ENCODE measurements at regions not wholly inside any gene's neighbourhood (a gene's known extent, or its start where the extent isn't known, plus 50 kb on each side); places are given as distances from the start of the nearest gene placed in this dataset.

DNA sequence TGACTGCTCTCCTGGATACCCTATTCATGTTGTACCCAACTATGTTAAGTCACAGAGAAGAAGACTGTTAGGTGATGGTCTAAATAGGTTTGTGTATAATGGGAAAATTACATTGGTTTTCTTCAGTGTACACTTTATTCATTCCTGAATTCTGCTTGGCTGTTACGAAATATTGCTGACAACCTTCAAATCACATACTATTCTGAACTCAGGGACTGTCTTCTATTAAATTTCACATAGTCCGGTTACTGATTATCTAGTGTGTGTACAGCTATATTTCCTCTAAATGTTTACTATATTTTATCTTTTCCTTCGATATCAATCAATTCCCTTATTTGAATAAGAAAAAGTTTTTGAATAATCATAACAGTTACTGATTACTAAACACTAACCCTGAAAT is 1090.3 kb upstream of the CITED2 start:
- Histone ChIP-seq H2AFZ (ENCODE audit: low read length) (no peak overlapping the region), H3K79me2 (ENCODE audit: insufficient read depth, low read length) (no peaks in the 10 kb centered on the region), H3F3A (ENCODE audit: insufficient read depth, low read length) (no peaks in the 10 kb centered on the region), H3K27ac (ENCODE audit: low read depth, low read length, poor library complexity, severe bottlenecking) (no peak overlapping the region), H3K27me3 (ENCODE audit: insufficient read depth, low read length) (no peaks in the 10 kb centered on the region), H3K36me3 (ENCODE audit: insufficient read depth, low read length) (no peaks in the 10 kb centered on the region), H3K9me2 (ENCODE audit: low read depth, low read length) (no peaks in the 10 kb centered on the region), H4K20me1 (ENCODE audit: insufficient read depth, low read length) (no peaks in the 10 kb centered on the region), H3K4me1 (ENCODE audit: insufficient read depth, low read length, severe bottlenecking) (no peaks in the 10 kb centered on the region), H3K4me2 (ENCODE audit: low read length) (no peak overlapping the region), H3K9ac (ENCODE audit: low read length) (no peak overlapping the region), H3K4me3 (ENCODE audit: low read depth, low read length, poor library complexity, severe bottlenecking) (no peak overlapping the region), H3K9me3 (ENCODE audit: low read length) (no peaks in the 10 kb centered on the region; the same call in 1 of the 2 replicates)
- TF ChIP-seq, protein P1, sequence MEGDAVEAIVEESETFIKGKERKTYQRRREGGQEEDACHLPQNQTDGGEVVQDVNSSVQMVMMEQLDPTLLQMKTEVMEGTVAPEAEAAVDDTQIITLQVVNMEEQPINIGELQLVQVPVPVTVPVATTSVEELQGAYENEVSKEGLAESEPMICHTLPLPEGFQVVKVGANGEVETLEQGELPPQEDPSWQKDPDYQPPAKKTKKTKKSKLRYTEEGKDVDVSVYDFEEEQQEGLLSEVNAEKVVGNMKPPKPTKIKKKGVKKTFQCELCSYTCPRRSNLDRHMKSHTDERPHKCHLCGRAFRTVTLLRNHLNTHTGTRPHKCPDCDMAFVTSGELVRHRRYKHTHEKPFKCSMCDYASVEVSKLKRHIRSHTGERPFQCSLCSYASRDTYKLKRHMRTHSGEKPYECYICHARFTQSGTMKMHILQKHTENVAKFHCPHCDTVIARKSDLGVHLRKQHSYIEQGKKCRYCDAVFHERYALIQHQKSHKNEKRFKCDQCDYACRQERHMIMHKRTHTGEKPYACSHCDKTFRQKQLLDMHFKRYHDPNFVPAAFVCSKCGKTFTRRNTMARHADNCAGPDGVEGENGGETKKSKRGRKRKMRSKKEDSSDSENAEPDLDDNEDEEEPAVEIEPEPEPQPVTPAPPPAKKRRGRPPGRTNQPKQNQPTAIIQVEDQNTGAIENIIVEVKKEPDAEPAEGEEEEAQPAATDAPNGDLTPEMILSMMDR (IDR thresholded peaks at IDR 0.05; ENCODE audit: low read length) = no peak
- no peak for TF ChIP-seq EZH2 (IDR thresholded peaks at IDR 0.05; ENCODE audit: borderline replicate concordance, low read length)

DNA sequence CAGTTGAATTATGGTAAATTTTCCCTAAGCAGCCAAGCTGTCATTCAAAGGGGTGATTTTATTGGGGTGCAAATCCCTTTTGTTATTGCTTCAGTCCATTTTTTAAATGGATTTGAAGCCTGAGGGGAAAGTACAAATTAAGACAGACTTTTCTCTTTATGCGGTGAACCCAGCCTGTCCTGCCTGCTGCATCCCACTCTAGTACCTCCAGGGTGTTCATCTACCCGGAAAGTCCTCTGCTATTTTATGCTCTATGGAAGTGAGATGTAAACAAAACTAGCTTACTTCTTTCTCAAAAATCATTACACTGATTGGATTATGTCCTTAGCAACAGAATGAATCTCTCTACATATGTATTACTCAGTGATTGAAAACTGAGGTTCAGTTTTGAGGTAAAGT is 1088.9 kb upstream of the CITED2 start:
- Histone ChIP-seq H3K4me2 (ENCODE audit: low read length) (no peak overlapping the region), H3K36me3 (ENCODE audit: insufficient read depth, low read length) (no peaks in the 10 kb centered on the region), H3K27me3 (ENCODE audit: insufficient read depth, low read length) (no peaks in the 10 kb centered on the region), H3K79me2 (ENCODE audit: insufficient read depth, low read length) (no peaks in the 10 kb centered on the region), H3F3A (ENCODE audit: insufficient read depth, low read length) (no peaks in the 10 kb centered on the region), H3K27ac (ENCODE audit: low read depth, low read length, poor library complexity, severe bottlenecking) (no peak overlapping the region), H3K9ac (ENCODE audit: low read length) (no peak overlapping the region), H3K4me1 (ENCODE audit: insufficient read depth, low read length, severe bottlenecking) (no peaks in the 10 kb centered on the region), H3K9me2 (ENCODE audit: low read depth, low read length) (no peaks in the 10 kb centered on the region), H2AFZ (ENCODE audit: low read length) (no peak overlapping the region), H4K20me1 (ENCODE audit: insufficient read depth, low read length) (no peaks in the 10 kb centered on the region), H3K9me3 (ENCODE audit: low read length) (no peaks in the 10 kb centered on the region; the same call in 1 of the 2 replicates), H3K4me3 (ENCODE audit: low read depth, low read length, poor library complexity, severe bottlenecking) (no peak overlapping the region)
- no peak for TF ChIP-seq EZH2 (IDR thresholded peaks at IDR 0.05; ENCODE audit: borderline replicate concordance, low read length)
- TF ChIP-seq, protein P1 (IDR thresholded peaks at IDR 0.05; ENCODE audit: low read length) = no peak

DNA sequence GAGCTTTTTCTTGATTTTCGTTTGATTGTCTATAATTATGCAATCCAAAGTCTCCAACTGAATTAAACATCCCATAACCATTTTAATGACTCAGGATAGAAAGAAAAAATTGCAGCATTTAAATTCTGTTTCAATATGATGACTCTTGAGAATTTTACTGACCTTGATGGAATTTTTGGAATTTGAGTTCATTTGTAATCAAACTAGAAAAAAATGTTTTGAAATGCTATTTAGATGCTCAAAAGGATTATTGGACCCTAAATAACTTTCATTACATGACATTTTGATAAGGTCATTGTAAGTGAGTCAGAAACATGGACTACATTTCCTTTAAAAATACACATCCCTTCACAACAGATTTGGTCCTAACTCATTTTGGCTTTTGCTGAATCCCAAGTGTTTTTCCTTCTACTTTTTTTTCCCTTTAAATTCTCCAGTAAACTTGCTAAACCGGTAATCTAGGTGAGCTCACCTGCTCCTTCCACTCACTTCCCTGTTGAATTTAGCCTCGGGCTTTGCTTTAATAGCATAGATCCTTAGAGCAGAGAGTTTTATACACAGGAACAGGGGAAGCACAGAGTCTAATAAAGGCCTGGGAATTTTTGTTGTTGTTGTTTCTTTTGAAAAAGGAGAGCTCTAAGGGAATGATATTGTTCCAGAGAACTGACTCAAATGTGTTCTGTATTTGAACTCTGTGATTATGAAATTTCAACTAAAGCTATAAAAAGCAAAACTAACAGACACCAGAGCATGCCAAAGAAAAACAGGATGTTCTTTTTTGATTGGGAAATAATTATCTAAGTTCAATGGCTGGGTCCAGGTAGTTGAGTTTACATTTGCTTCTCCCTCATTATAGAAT is 1088.2 kb upstream of the CITED2 start:
- Histone ChIP-seq H3K79me2 (ENCODE audit: insufficient read depth, low read length) (no peaks in the 10 kb centered on the region), H3K9me2 (ENCODE audit: low read depth, low read length) (no peaks in the 10 kb centered on the region), H3K27ac (ENCODE audit: low read depth, low read length, poor library complexity, severe bottlenecking) (no peak overlapping the region), H3K9ac (ENCODE audit: low read length) (no peak overlapping the region), H3K36me3 (ENCODE audit: insufficient read depth, low read length) (no peaks in the 10 kb centered on the region), H3K4me1 (ENCODE audit: insufficient read depth, low read length, severe bottlenecking) (no peaks in the 10 kb centered on the region), H3K27me3 (ENCODE audit: insufficient read depth, low read length) (no peaks in the 10 kb centered on the region), H3F3A (ENCODE audit: insufficient read depth, low read length) (no peaks in the 10 kb centered on the region), H4K20me1 (ENCODE audit: insufficient read depth, low read length) (no peaks in the 10 kb centered on the region), H3K4me2 (ENCODE audit: low read length) (no peak overlapping the region), H3K4me3 (ENCODE audit: low read depth, low read length, poor library complexity, severe bottlenecking) (no peak overlapping the region), H2AFZ (ENCODE audit: low read length) (no peak overlapping the region), H3K9me3 (ENCODE audit: low read length) (no peaks in the 10 kb centered on the region; the same call in 1 of the 2 replicates)
- TF ChIP-seq EZH2 (IDR thresholded peaks at IDR 0.05; ENCODE audit: borderline replicate concordance, low read length) = no peak
- TF ChIP-seq, protein P1 (IDR thresholded peaks at IDR 0.05; ENCODE audit: low read length) = no peak
